ENCODE measurements at regions not wholly inside any gene's neighbourhood (a gene's known extent, or its start where the extent isn't known, plus 50 kb on each side); places are given as distances from the start of the nearest gene placed in this dataset.

DNA sequence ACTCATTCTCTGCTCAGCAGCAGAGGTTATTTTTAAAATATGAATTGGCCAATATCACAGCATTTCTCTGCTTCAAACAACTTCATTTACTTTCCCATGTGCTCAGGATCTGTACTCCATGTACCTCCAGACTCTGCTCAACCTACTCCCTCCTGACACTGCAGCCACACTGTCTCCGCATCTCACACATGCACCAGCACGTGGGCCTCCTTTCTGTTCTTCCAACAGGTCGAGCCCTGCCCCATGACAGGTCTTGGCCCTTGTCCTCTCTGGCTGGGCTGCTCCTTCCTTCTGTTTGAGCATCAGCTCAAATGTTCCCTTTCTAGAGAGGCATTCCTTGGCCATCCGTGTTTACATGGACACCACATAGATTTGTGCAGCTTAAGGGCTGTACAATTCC, 195.7 kb downstream of the EBLN2 start:
- H3K79me2 ChIP-seq (ENCODE audit: insufficient read depth, low read length): no peaks in the 10 kb centered on the region
- H2BK20ac ChIP-seq (ENCODE audit: low read depth, low read length, poor library complexity, severe bottlenecking): no peak overlapping the region
- TF ChIP-seq, protein P1, sequence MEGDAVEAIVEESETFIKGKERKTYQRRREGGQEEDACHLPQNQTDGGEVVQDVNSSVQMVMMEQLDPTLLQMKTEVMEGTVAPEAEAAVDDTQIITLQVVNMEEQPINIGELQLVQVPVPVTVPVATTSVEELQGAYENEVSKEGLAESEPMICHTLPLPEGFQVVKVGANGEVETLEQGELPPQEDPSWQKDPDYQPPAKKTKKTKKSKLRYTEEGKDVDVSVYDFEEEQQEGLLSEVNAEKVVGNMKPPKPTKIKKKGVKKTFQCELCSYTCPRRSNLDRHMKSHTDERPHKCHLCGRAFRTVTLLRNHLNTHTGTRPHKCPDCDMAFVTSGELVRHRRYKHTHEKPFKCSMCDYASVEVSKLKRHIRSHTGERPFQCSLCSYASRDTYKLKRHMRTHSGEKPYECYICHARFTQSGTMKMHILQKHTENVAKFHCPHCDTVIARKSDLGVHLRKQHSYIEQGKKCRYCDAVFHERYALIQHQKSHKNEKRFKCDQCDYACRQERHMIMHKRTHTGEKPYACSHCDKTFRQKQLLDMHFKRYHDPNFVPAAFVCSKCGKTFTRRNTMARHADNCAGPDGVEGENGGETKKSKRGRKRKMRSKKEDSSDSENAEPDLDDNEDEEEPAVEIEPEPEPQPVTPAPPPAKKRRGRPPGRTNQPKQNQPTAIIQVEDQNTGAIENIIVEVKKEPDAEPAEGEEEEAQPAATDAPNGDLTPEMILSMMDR (conservative IDR thresholded peaks at IDR 0.05): no peak
- H3K27me3 Mint-ChIP-seq (ENCODE audit: low read depth): no peaks in the 10 kb centered on the region; the same call in 1 of the 2 replicates
- no peaks in the 10 kb centered on the region for H3K9me3 ChIP-seq (ENCODE audit: control insufficient read depth, low read depth, low read length)
- H3K4me1 ChIP-seq (ENCODE audit: insufficient read depth, low read length): no peaks in the 10 kb centered on the region
- no peaks in the 10 kb centered on the region for H3K79me1 ChIP-seq (ENCODE audit: insufficient read depth, low read depth, low read length, poor library complexity, severe bottlenecking)
- H3K36me3 Mint-ChIP-seq (ENCODE audit: insufficient read depth in 1 of 3, low read depth in 3 of 3): no peaks in the 10 kb centered on the region
- no peak overlapping the region for H2AFZ ChIP-seq (ENCODE audit: low read length)
- H3K18ac ChIP-seq (ENCODE audit: insufficient read length, low read depth, low read length): no peak overlapping the region
- H3K27ac ChIP-seq (ENCODE audit: insufficient read length, low read depth, low read length): no peak overlapping the region
- H3K4me3 Mint-ChIP-seq: no peak overlapping the region
- peak overlapping the region in 1 of 3 experiments; percentile 24; a peak in 2 of 7 replicates for H3K27ac Mint-ChIP-seq
- H2BK15ac ChIP-seq (ENCODE audit: low read depth, low read length): no peak overlapping the region
- no peaks in the 10 kb centered on the region for H4K20me1 ChIP-seq (ENCODE audit: control insufficient read depth, insufficient read depth, insufficient read length)
- no peak overlapping the region for H3K56ac ChIP-seq (ENCODE audit: insufficient read length, low read depth, low read length)
- no peak overlapping the region for H2BK12ac ChIP-seq (ENCODE audit: insufficient read length, low read depth, low read length)
- H2BK120ac ChIP-seq (ENCODE audit: low read depth, low read length, poor library complexity, severe bottlenecking): no peak overlapping the region
- no peak overlapping the region for H4K91ac ChIP-seq (ENCODE audit: insufficient read length, low read depth, low read length)
- H3K4me2 ChIP-seq (ENCODE audit: insufficient read depth, insufficient read length, low read length): no peak overlapping the region
- no peaks in the 10 kb centered on the region for H3K23me2 ChIP-seq (ENCODE audit: insufficient read length, low read depth, low read length, poor library complexity, severe bottlenecking)
- H4K5ac ChIP-seq (ENCODE audit: insufficient read length, low read depth, low read length): no peak overlapping the region
- no peak overlapping the region for H3K23ac ChIP-seq (ENCODE audit: insufficient read length, low read depth, low read length)
- peaks cover 13 to 16% of the 10 kb centered on the region in 2 experiments for H3K4me1 Mint-ChIP-seq
- no peak overlapping the region for H3T11ph ChIP-seq (ENCODE audit: low read length)
- H3K9me3 Mint-ChIP-seq: no peaks in the 10 kb centered on the region
- H3K4ac ChIP-seq (ENCODE audit: low read depth, low read length): no peak overlapping the region
- H3K14ac ChIP-seq (ENCODE audit: insufficient read depth, low read length): no peak overlapping the region
- no CpG with 5 or more reads among the region's 4 CpGs for WGBS (ENCODE audit: extremely low coverage, insufficient read length, low lambda C conversion rate)
- H4K8ac ChIP-seq (replicated peaks; ENCODE audit: insufficient read length, low read depth, low read length): no peak overlapping the region
- DNase-seq: no peak
- no peak overlapping the region for H3K9ac ChIP-seq (ENCODE audit: extremely low read depth, insufficient read length, low read length)
- H2AK5ac ChIP-seq (ENCODE audit: insufficient read length, low read length): no peak overlapping the region
- no peak overlapping the region for H2BK5ac ChIP-seq (ENCODE audit: insufficient read length, low read length)
- no peaks in the 10 kb centered on the region for H3K27me3 ChIP-seq (ENCODE audit: insufficient read depth, low read length)
